Astrocyte (in vitro differentiated cells and primary cell): ENCODE measurements at regions not wholly inside any gene's neighbourhood (a gene's known extent, or its start where the extent isn't known, plus 50 kb on each side); places are given as distances from the start of the nearest gene placed in this dataset.

ENCODE experiments used
- DNase-seq: peaks from one replicate; pipeline ENCODE4 v3.0.0-alpha.2; 2010; ENCODE audit warnings: low read depth
- FAIRE-seq: peaks from 2 replicates; lab custom pipeline; 2011; peaks lifted over from hg19 to GRCh38; lab: Jason Lieb, UNC
- H2AFZ ChIP-seq: 2 replicates; pipeline ENCODE4 v1.6.0; 2012; ENCODE audit warnings: low read depth, low read length, inconsistent platforms
- H3K27ac ChIP-seq: 2 replicates; pipeline ENCODE4 v1.5.1; 2011; ENCODE audit warnings: low read depth, low read length, inconsistent platforms
- H3K27me3 ChIP-seq: 2 replicates; pipeline ENCODE4 v1.6.0; 2011; ENCODE audit warnings: low read length, inconsistent platforms; ENCODE audit not compliant: insufficient read depth
- H3K36me3 ChIP-seq: 2 replicates; pipeline ENCODE4 v1.5.1; 2011; ENCODE audit warnings: low read length, inconsistent platforms; ENCODE audit not compliant: insufficient read depth
- H3K4me1 ChIP-seq: 2 replicates; pipeline ENCODE4 v1.5.1; 2011; ENCODE audit warnings: low read length, inconsistent platforms; ENCODE audit not compliant: insufficient read depth
- H3K4me2 ChIP-seq: 2 replicates; pipeline ENCODE4 v1.6.0; 2012; ENCODE audit warnings: low read length, inconsistent platforms
- H3K4me3 ChIP-seq: 2 replicates; pipeline ENCODE4 v1.5.1; 2011; ENCODE audit warnings: low read depth, mild to moderate bottlenecking, low read length, inconsistent platforms; ENCODE audit not compliant: insufficient read depth
- H3K79me2 ChIP-seq: 2 replicates; pipeline ENCODE4 v1.6.0; 2012; ENCODE audit warnings: mild to moderate bottlenecking, low read length, inconsistent platforms; ENCODE audit not compliant: insufficient read depth
- H3K9ac ChIP-seq: 2 replicates; pipeline ENCODE4 v1.6.0; 2012; ENCODE audit warnings: mild to moderate bottlenecking, low read length, inconsistent platforms
- H3K9me3 ChIP-seq: 2 replicates; pipeline ENCODE4 v1.5.1; 2012; ENCODE audit warnings: low read depth, mild to moderate bottlenecking, low read length, inconsistent platforms; ENCODE audit not compliant: insufficient read depth
- H4K20me1 ChIP-seq: 2 replicates; pipeline ENCODE4 v1.6.0; 2012; ENCODE audit warnings: low read length, inconsistent platforms; ENCODE audit not compliant: insufficient read depth
- H3K27ac Mint-ChIP-seq: one replicate; pipeline ENCODE4 v1.8.0; 2021; ENCODE audit warnings: mild to moderate bottlenecking, mixed read lengths; ENCODE audit not compliant: unreplicated experiment
- H3K27me3 Mint-ChIP-seq: one replicate; pipeline ENCODE4 v1.8.0; 2021; ENCODE audit warnings: low read depth, mixed read lengths; ENCODE audit not compliant: unreplicated experiment
- H3K36me3 Mint-ChIP-seq: one replicate; pipeline ENCODE4 v1.8.0; 2021; ENCODE audit warnings: low read depth, mixed read lengths; ENCODE audit not compliant: unreplicated experiment
- H3K4me1 Mint-ChIP-seq: one replicate; pipeline ENCODE4 v1.8.0; 2021; ENCODE audit warnings: low read depth, mixed read lengths; ENCODE audit not compliant: unreplicated experiment
- H3K4me3 Mint-ChIP-seq: one replicate; pipeline ENCODE4 v1.8.0; 2021; ENCODE audit warnings: mild to moderate bottlenecking, moderate library complexity, mixed read lengths; ENCODE audit not compliant: unreplicated experiment
- H3K9me3 Mint-ChIP-seq: one replicate; pipeline ENCODE4 v1.8.0; 2021; ENCODE audit warnings: mild to moderate bottlenecking, mixed read lengths; ENCODE audit not compliant: unreplicated experiment
- CTCF ChIP-seq: IDR thresholded peaks from 2 replicates; pipeline ENCODE4 v1.5.1; 2011; ENCODE audit warnings: low read depth, mild to moderate bottlenecking, inconsistent platforms, low read length, moderate library complexity; ENCODE audit not compliant: insufficient read depth
- EZH2 ChIP-seq: IDR thresholded peaks from 2 replicates; pipeline ENCODE4 v1.6.1; 2012; ENCODE audit warnings: mild to moderate bottlenecking, low read length, inconsistent platforms; ENCODE audit not compliant: insufficient read depth

- no peaks in the 10 kb centered on the region for H3K36me3 ChIP-seq
- Mint-ChIP-seq H3K27me3 (no peaks in the 10 kb centered on the region), H3K4me1 (peaks cover 10% of the 10 kb centered on the region), H3K4me3 (no peak overlapping the region), H3K27ac (no peak overlapping the region), H3K36me3 (no peaks in the 10 kb centered on the region), H3K9me3 (peaks cover 3% of the 10 kb centered on the region)
- no peak overlapping the region for H3K9ac ChIP-seq
- H3K79me2 ChIP-seq: no peaks in the 10 kb centered on the region
- H4K20me1 ChIP-seq: no peaks in the 10 kb centered on the region
- no peak overlapping the region for H3K4me3 ChIP-seq
- no peak overlapping the region for H2AFZ ChIP-seq
- H3K4me2 ChIP-seq: peak overlapping the region; percentile 66
- no peaks in the 10 kb centered on the region for H3K9me3 ChIP-seq
- TF ChIP-seq EZH2: no peak
- TF ChIP-seq CTCF: no peak
- no peak overlapping the region for H3K27ac ChIP-seq
- peaks cover 12% of the 10 kb centered on the region for H3K4me1 ChIP-seq
- FAIRE-seq (peak; percentile 63), DNase-seq (peak; percentile 96)
- peaks cover 4% of the 10 kb centered on the region for H3K27me3 ChIP-seq
These were observed 246.0 kb upstream of the HHIP start for GRCh38 chr4:144399927-144400326.

- Histone ChIP-seq H4K20me1 (no peaks in the 10 kb centered on the region), H3K9ac (no peak overlapping the region), H2AFZ (no peak overlapping the region), H3K36me3 (no peaks in the 10 kb centered on the region), H3K9me3 (no peaks in the 10 kb centered on the region), H3K4me1 (peaks cover 12% of the 10 kb centered on the region), H3K4me2 (no peak overlapping the region), H3K27me3 (peaks cover 4% of the 10 kb centered on the region), H3K27ac (no peak overlapping the region), H3K4me3 (no peak overlapping the region), H3K79me2 (no peaks in the 10 kb centered on the region)
- H3K4me1 Mint-ChIP-seq: peaks cover 10% of the 10 kb centered on the region
- no peaks in the 10 kb centered on the region for H3K27me3 Mint-ChIP-seq
- no peak overlapping the region for H3K4me3 Mint-ChIP-seq
- H3K36me3 Mint-ChIP-seq: no peaks in the 10 kb centered on the region
- DNase-seq: no peak
- peaks cover 3% of the 10 kb centered on the region for H3K9me3 Mint-ChIP-seq
- no peak overlapping the region for H3K27ac Mint-ChIP-seq
- TF ChIP-seq EZH2 (no peak), CTCF (no peak)
- FAIRE-seq: no peak
These were observed 243.8 kb upstream of the HHIP start for GRCh38 chr4:144402176-144402575.

GRCh38 chr4:144402999-144403398 is 243.0 kb upstream of the HHIP start:
- H3K27ac ChIP-seq: no peak overlapping the region
- H3K27ac Mint-ChIP-seq: no peak overlapping the region
- no peaks in the 10 kb centered on the region for H3K27me3 Mint-ChIP-seq
- H4K20me1 ChIP-seq: no peaks in the 10 kb centered on the region
- no peak for TF ChIP-seq CTCF
- no peak for TF ChIP-seq EZH2
- H3K9me3 Mint-ChIP-seq: peaks cover 3% of the 10 kb centered on the region
- H3K4me3 ChIP-seq: no peak overlapping the region
- FAIRE-seq (no peak), DNase-seq (no peak)
- H3K4me1 ChIP-seq: peaks cover 12% of the 10 kb centered on the region
- H2AFZ ChIP-seq: no peak overlapping the region
- H3K4me1 Mint-ChIP-seq: peaks cover 10% of the 10 kb centered on the region
- no peaks in the 10 kb centered on the region for H3K36me3 ChIP-seq
- H3K36me3 Mint-ChIP-seq: no peaks in the 10 kb centered on the region
- no peak overlapping the region for H3K4me3 Mint-ChIP-seq
- H3K4me2 ChIP-seq: no peak overlapping the region
- H3K79me2 ChIP-seq: no peaks in the 10 kb centered on the region
- no peaks in the 10 kb centered on the region for H3K9me3 ChIP-seq
- H3K27me3 ChIP-seq: peaks cover 4% of the 10 kb centered on the region
- no peak overlapping the region for H3K9ac ChIP-seq
